ENCODE measurements at regions not wholly inside any gene's neighbourhood (a gene's known extent, or its start where the extent isn't known, plus 50 kb on each side); places are given as distances from the start of the nearest gene placed in this dataset.

- no peak for DNase-seq (ENCODE audit: low read depth, low spot score)
- POLR2A ChIA-PET = no interaction called here
- TF ChIP-seq CTCF (IDR thresholded peaks at IDR 0.05; ENCODE audit: insufficient read depth, low read length, missing control alignments) = no peak
- CTCF ChIA-PET = no interaction called here
- H3K4me3 ChIP-seq (ENCODE audit: low read depth, low read length) = no peak overlapping the region
These were observed 290.8 kb downstream of the THBS2 start for GRCh38 chr6:168962886-168963285.

- POLR2A ChIA-PET = no interaction called here
- no peak overlapping the region for H3K4me3 ChIP-seq (ENCODE audit: low read depth, low read length)
- no peak for DNase-seq (ENCODE audit: low read depth, low spot score)
- TF ChIP-seq CTCF (IDR thresholded peaks at IDR 0.05; ENCODE audit: insufficient read depth, low read length, missing control alignments) = no peak
- CTCF ChIA-PET = interaction anchor here (2.5 kb wide), 1 partner anchor 560 kb away, joined by 9 read pairs; no protein-coding TSS in a partner anchor
These were observed 292.4 kb downstream of the THBS2 start for GRCh38 chr6:168961264-168961656.

DNA sequence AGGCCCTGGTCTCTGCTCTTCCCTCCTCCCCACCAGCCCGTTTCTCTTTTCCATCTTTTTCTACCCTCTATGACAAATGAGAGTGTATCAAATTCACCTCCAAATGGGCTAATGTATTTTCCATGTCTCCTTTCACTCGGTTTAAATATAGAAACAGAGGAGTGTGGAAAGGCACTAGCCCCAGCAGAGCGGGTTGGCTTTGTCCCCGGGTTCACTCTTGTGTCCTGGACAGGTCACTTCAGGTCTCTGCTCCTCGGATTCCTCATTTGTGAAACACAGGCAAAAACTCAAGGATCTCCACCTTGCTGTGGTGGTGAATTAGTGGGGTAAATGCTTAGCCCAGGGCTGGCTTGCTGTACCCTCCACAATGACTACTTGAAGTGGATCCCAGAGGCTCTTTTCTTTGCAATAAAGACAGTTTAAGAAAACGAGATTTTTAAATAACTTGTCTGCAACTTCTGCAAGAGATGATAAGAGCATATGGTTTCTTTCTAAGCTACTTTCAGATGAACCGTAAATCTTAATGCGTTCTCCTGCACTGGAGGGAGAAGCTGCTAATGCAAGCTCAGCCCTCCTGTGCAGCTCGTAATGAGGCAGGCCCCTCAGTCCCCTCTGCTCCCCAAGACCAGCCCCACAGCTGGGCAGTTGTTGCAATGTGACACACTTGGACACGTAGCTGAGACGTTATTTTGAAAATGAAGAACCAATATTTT lies 292.9 kb downstream of the THBS2 start:
- CTCF ChIA-PET = interaction anchor here (1.2 to 2.5 kb wide), 4 partner anchors 10 to 560 kb away, joined by 3 to 9 read pairs (median 3); no protein-coding TSS in a partner anchor

GRCh38 chr6:168959696-168960095 lies 293.9 kb downstream of the THBS2 start:
- no peak overlapping the region for H3K4me3 ChIP-seq (ENCODE audit: low read depth, low read length)
- CTCF ChIA-PET = interaction anchor here (0.9 to 2.5 kb wide), 6 partner anchors 9 to 561 kb away, joined by 3 to 9 read pairs (median 3); no protein-coding TSS in a partner anchor
- POLR2A ChIA-PET = interaction anchor here (0.7 kb wide), 1 partner anchor 267 kb away, joined by 4 read pairs; no protein-coding TSS in a partner anchor
- TF ChIP-seq CTCF (IDR thresholded peaks at IDR 0.05; ENCODE audit: insufficient read depth, low read length, missing control alignments) = no peak
- DNase-seq (ENCODE audit: low read depth, low spot score) = no peak

More for the DNA sequence above, 292.9 kb downstream of the THBS2 start:
- no peak for TF ChIP-seq CTCF (IDR thresholded peaks at IDR 0.05; ENCODE audit: insufficient read depth, low read length, missing control alignments)
- no peak for DNase-seq (ENCODE audit: low read depth, low spot score)
- no peak overlapping the region for H3K4me3 ChIP-seq (ENCODE audit: low read depth, low read length)
- POLR2A ChIA-PET = no interaction called here

- peak; percentile 42 for DNase-seq (ENCODE audit: low read depth, low spot score)
- no peak overlapping the region for H3K4me3 ChIP-seq (ENCODE audit: low read depth, low read length)
- ChIA-PET POLR2A (interaction anchor here (0.7 kb wide), 1 partner anchor 589 kb away, joined by 3 read pairs; no protein-coding TSS in a partner anchor), CTCF (interaction anchor here (0.6 to 3.3 kb wide), 32 partner anchors 10 to 765 kb away, joined by 3 to 46 read pairs (median 3); no protein-coding TSS in a partner anchor)
- peak; percentile 81 for TF ChIP-seq CTCF (IDR thresholded peaks at IDR 0.05; ENCODE audit: insufficient read depth, low read length, missing control alignments)
These were observed 296.5 kb downstream of the THBS2 start for GRCh38 chr6:168956884-168957730.

Data from AG04449 (cell line).